Testis (tissue), 2 donors: ENCODE measurements at regions not wholly inside any gene's neighbourhood (a gene's known extent, or its start where the extent isn't known, plus 50 kb on each side); places are given as distances from the start of the nearest gene placed in this dataset.

Source experiments
- DNase-seq: peaks from one replicate; pipeline ENCODE4 v3.0.0-alpha.2; 2019
- H3K27ac ChIP-seq, 2 donors: fragments of 200-600 bp; sonication (generic); one replicate each; pipeline ENCODE4 v1.5.1; 2019
- H3K27me3 ChIP-seq: fragments of 200-600 bp; sonication (generic); one replicate; pipeline ENCODE4 v1.5.1; 2019
- H3K36me3 ChIP-seq: fragments of 200-600 bp; sonication (generic); one replicate; pipeline ENCODE4 v1.5.1; 2017; ENCODE audit warnings: low read depth; ENCODE audit errors: missing control alignments
- H3K4me1 ChIP-seq: fragments of 200-600 bp; sonication (generic); one replicate; pipeline ENCODE4 v1.5.1; 2019
- H3K4me3 ChIP-seq, 2 donors: fragments of 200-600 bp; sonication (generic); one replicate each; pipeline ENCODE4 v1.5.1; 2017 to 2019
- H3K9me3 ChIP-seq: fragments of 200-600 bp; sonication (generic); one replicate; pipeline ENCODE4 v1.5.1; 2017
- POLR2A ChIP-seq: fragments of 450-650 bp; IDR thresholded peaks from one replicate; pipeline ENCODE4 v1.6.1; 2017; ENCODE audit warnings: antibody characterized with exemption, mild to moderate bottlenecking, moderate library complexity
- WGBS, 2 donors: methylation state at CpG; one replicate each; pipeline ENCODE4 v1.1.5; 2018; 5-methylcytosine and 5-hydroxymethylcytosine counted together
- intact Hi-C: fragments of 100-400 bp; cut with DNase I; formaldehyde crosslinking; loops from one replicate; pipeline ENCODE4 v1.15.1; 2023; ENCODE audit warnings: low total_unique reads
- TF ChIP-seq, protein P1 (sequence below), 3 experiments: fragments of 450-650 bp in 2 of 3; fragments of 200-600 bp in 1 of 3; sonication (generic) in 1 of 3; IDR thresholded peaks; one replicate each; pipeline ENCODE4 v1.5.1; 2016 to 2019; ENCODE audit warnings: antibody characterized with exemption in 3 of 3, mild to moderate bottlenecking in 2 of 3, moderate library complexity in 1 of 3

DNA sequence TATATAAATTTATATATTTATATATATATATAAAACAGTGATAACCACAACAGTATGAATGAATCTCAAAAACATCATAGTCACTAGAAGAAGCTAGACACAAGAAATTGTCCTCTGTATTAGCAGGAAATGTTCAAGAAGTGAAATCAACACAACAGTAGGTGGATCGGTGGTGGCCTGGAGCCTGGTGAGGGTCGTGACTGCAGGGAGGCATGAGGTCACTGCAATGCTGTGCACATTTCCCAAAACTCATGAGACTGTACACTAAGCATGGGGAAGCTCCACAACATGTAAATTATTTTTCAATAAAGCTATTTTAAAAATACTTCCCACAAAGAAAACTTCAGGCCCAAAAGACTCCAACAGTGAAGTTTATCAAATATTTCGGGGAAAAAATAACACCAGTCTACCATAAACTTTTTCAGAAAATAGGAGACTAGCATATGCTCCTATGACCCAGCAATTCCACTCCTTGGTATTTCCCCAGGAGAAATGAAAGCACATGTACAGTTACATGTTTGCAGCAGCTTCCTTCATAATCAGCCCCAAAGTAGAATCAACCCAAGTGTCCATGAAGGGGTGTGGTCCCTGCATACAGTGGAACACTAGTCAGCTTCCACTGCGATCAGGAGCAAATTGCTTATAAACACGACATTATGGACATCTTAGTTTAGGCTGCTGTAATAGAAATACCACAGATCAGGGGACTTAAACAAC is 144.2 kb downstream of the TBXT start:
- WGBS, 2 donors: 92 to 93% methylated on average over 5 of the region's 5 CpGs
- H3K27me3 ChIP-seq: no peaks in the 10 kb centered on the region
- H3K27ac ChIP-seq: no peak overlapping the region
- TF ChIP-seq, protein P1, sequence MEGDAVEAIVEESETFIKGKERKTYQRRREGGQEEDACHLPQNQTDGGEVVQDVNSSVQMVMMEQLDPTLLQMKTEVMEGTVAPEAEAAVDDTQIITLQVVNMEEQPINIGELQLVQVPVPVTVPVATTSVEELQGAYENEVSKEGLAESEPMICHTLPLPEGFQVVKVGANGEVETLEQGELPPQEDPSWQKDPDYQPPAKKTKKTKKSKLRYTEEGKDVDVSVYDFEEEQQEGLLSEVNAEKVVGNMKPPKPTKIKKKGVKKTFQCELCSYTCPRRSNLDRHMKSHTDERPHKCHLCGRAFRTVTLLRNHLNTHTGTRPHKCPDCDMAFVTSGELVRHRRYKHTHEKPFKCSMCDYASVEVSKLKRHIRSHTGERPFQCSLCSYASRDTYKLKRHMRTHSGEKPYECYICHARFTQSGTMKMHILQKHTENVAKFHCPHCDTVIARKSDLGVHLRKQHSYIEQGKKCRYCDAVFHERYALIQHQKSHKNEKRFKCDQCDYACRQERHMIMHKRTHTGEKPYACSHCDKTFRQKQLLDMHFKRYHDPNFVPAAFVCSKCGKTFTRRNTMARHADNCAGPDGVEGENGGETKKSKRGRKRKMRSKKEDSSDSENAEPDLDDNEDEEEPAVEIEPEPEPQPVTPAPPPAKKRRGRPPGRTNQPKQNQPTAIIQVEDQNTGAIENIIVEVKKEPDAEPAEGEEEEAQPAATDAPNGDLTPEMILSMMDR (IDR thresholded peaks at IDR 0.05): no peak
- TF ChIP-seq POLR2A: no peak
- DNase-seq: no peak
- no peaks in the 10 kb centered on the region for H3K4me1 ChIP-seq
- no peaks in the 10 kb centered on the region for H3K36me3 ChIP-seq
- no peaks in the 10 kb centered on the region for H3K9me3 ChIP-seq
- intact Hi-C loops: no loop called here
- no peak overlapping the region for H3K4me3 ChIP-seq

DNA sequence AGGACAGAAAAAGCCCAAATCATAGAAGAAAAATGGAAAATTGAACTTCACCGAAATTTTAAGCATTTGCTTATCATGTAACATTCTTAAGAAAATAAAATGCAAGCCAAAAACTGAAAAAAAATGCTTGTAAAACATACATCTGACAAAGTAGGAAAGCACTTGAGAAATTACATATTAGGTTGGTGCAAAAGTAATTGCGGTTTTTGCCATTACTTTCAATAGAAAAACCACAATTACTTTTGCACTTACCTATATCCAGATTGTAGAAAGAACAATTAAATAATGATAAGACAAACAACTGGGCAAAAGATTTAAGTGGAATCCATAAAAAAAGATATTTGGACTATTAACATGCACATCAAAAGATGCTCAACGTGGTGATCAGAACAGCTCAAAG is 146.2 kb downstream of the TBXT start:
- intact Hi-C loops: no loop called here
- H3K36me3 ChIP-seq: no peaks in the 10 kb centered on the region
- no peak for DNase-seq
- no peaks in the 10 kb centered on the region for H3K27me3 ChIP-seq
- H3K9me3 ChIP-seq: no peaks in the 10 kb centered on the region
- WGBS, 2 donors: 86 to 90% methylated on average over 3 of the region's 3 CpGs
- TF ChIP-seq, protein P1 (IDR thresholded peaks at IDR 0.05): no peak
- no peak for TF ChIP-seq POLR2A
- no peak overlapping the region for H3K27ac ChIP-seq
- H3K4me1 ChIP-seq: no peaks in the 10 kb centered on the region
- H3K4me3 ChIP-seq: no peak overlapping the region

DNA sequence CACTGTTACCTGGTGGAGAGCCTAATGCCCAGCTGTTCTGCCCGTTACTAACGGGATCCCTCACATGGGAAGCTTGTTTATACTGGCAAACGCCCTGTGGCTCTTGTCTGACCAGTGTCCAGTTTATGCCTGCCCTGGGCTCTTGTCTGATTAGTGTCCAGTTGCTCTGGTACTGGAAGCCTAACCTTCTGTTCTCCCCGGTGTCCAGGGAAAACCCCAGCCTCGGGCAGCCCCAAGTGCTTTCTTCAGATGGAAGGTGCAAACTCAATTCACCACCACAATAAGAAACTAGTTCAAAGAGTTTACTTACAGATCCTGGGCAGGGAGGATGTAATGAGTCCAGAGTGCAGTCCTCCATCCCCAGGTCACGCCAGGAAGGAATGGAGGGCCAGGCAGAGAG is 148.4 kb downstream of the TBXT start:
- TF ChIP-seq POLR2A: no peak
- TF ChIP-seq, protein P1 (IDR thresholded peaks at IDR 0.05): no peak
- WGBS, 2 donors: 51 to 74% methylated on average over 6 of the region's 6 CpGs
- intact Hi-C loops: no loop called here
- Histone ChIP-seq H3K4me3 (no peak overlapping the region), H3K36me3 (no peaks in the 10 kb centered on the region), H3K27me3 (no peaks in the 10 kb centered on the region), H3K27ac (no peak overlapping the region), H3K9me3 (no peaks in the 10 kb centered on the region), H3K4me1 (no peaks in the 10 kb centered on the region)
- DNase-seq: no peak

DNA sequence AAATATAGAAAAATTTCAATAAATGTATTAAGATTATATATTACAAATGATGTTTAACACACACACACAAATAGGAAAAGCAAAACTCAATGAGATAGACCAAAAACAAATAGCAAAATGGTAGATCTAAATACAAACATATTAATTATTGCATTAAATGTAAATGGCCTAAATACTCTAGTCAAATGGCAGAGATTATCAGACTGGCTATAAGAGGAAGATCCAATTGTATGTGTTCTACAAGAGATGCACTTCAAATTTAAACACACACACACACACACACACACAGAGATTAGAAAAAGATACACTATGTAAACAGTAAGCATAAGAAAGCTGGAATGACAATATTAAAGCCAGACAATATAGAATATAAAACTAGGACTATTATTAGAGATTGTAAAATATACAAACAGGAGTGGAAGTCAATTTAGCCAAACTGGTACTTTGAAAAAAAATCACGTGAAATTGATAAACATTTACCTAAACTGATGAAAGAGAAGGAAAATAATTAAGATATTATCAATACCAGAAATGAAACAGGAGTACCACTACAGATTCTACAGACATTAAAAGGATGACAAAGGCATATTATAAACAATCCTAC is 150.5 kb downstream of the TBXT start:
- no peak overlapping the region for H3K4me3 ChIP-seq
- intact Hi-C loops: no loop called here
- TF ChIP-seq, protein P1 (IDR thresholded peaks at IDR 0.05): no peak
- TF ChIP-seq POLR2A: no peak

GRCh38 chr6:166014966-166015365 is 152.7 kb downstream of the TBXT start:
- no peak overlapping the region for H3K27ac ChIP-seq
- H3K27me3 ChIP-seq: no peaks in the 10 kb centered on the region
- DNase-seq: no peak
- no peaks in the 10 kb centered on the region for H3K4me1 ChIP-seq
- 60 to 72% methylated on average over 5 of the region's 5 CpGs for WGBS, 2 donors
- no peaks in the 10 kb centered on the region for H3K9me3 ChIP-seq
- no peaks in the 10 kb centered on the region for H3K36me3 ChIP-seq
- intact Hi-C loops: no loop called here
- H3K4me3 ChIP-seq: no peak overlapping the region
- TF ChIP-seq POLR2A: no peak
- TF ChIP-seq, protein P1 (IDR thresholded peaks at IDR 0.05): no peak

More for the DNA sequence above, 150.5 kb downstream of the TBXT start:
- Histone ChIP-seq H3K4me1 (no peaks in the 10 kb centered on the region), H3K36me3 (no peaks in the 10 kb centered on the region), H3K9me3 (no peaks in the 10 kb centered on the region), H3K27me3 (no peaks in the 10 kb centered on the region), H3K27ac (no peak overlapping the region)
- no peak for DNase-seq
- WGBS, 2 donors: 81 to 89% methylated on average over 1 of the region's 1 CpG
